ENCODE measurements at regions not wholly inside any gene's neighbourhood (a gene's known extent, or its start where the extent isn't known, plus 50 kb on each side); places are given as distances from the start of the nearest gene placed in this dataset.

- H3K9ac ChIP-seq (ENCODE audit: low read depth in 2 of 2, low read length in 2 of 2): no peak overlapping the region
Measured at GRCh38 chr1:94622757-94623156, 81.2 kb upstream of the F3 start.

GRCh38 chr1:94621802-94622201, 80.2 kb upstream of the F3 start:
- no peaks in the 10 kb centered on the region for H3K27me3 ChIP-seq
- H3K4me1 ChIP-seq: peaks cover 11% of the 10 kb centered on the region
- peak; percentile 16 for DNase-seq
- H3K4me3 ChIP-seq: no peak overlapping the region
- H3K9ac ChIP-seq (ENCODE audit: low read depth in 2 of 2, low read length in 2 of 2): no peak overlapping the region
- H3K9me3 ChIP-seq: no peaks in the 10 kb centered on the region
- H3K27ac ChIP-seq: peak overlapping the region; percentile 8
- intact Hi-C loops (cut with DNase I): no loop called here
- TF ChIP-seq CTCF (IDR thresholded peaks at IDR 0.05): no peak
- H3K36me3 ChIP-seq: no peaks in the 10 kb centered on the region

More at GRCh38 chr1:94622757-94623156, 81.2 kb upstream of the F3 start:
- intact Hi-C loops (cut with DNase I): no loop called here
- Histone ChIP-seq H3K4me3 (no peak overlapping the region), H3K4me1 (peaks cover 7% of the 10 kb centered on the region), H3K27ac (no peak overlapping the region), H3K9me3 (no peaks in the 10 kb centered on the region), H3K36me3 (no peaks in the 10 kb centered on the region), H3K27me3 (no peaks in the 10 kb centered on the region)
- TF ChIP-seq CTCF (IDR thresholded peaks at IDR 0.05): no peak
- peak; percentile 16 for DNase-seq

- peak; percentile 82 for DNase-seq
- H3K9ac ChIP-seq (ENCODE audit: low read depth in 2 of 2, low read length in 2 of 2): no peak overlapping the region
- no peaks in the 10 kb centered on the region for H3K9me3 ChIP-seq
- H3K4me1 ChIP-seq: peaks cover 16% of the 10 kb centered on the region
- H3K27me3 ChIP-seq: no peaks in the 10 kb centered on the region
- intact Hi-C loops (cut with DNase I): no loop called here
- H3K36me3 ChIP-seq: no peaks in the 10 kb centered on the region
- H3K27ac ChIP-seq: peak overlapping the region; percentile 8
- H3K4me3 ChIP-seq: no peak overlapping the region
- TF ChIP-seq CTCF (IDR thresholded peaks at IDR 0.05): no peak
Measured at GRCh38 chr1:94621395-94621794, 79.8 kb upstream of the F3 start.

- no peaks in the 10 kb centered on the region for H3K9me3 ChIP-seq
- H3K4me1 ChIP-seq: peaks cover 17% of the 10 kb centered on the region
- no peak overlapping the region for H3K4me3 ChIP-seq
- intact Hi-C loops (cut with DNase I): no loop called here
- H3K27ac ChIP-seq: peak overlapping the region; percentile 8
- TF ChIP-seq CTCF (IDR thresholded peaks at IDR 0.05): no peak
- DNase-seq: peak; percentile 22
- no peaks in the 10 kb centered on the region for H3K27me3 ChIP-seq
- H3K9ac ChIP-seq (ENCODE audit: low read depth in 2 of 2, low read length in 2 of 2): no peak overlapping the region
- no peaks in the 10 kb centered on the region for H3K36me3 ChIP-seq
Measured at GRCh38 chr1:94620345-94621031, 78.9 kb upstream of the F3 start.

GRCh38 chr1:94619731-94620130, 78.2 kb upstream of the F3 start:
- Histone ChIP-seq H3K9me3 (no peaks in the 10 kb centered on the region), H3K9ac (ENCODE audit: low read depth in 2 of 2, low read length in 2 of 2) (no peak overlapping the region), H3K4me3 (no peak overlapping the region), H3K4me1 (peaks cover 17% of the 10 kb centered on the region), H3K27ac (no peak overlapping the region), H3K36me3 (no peaks in the 10 kb centered on the region), H3K27me3 (no peaks in the 10 kb centered on the region)
- TF ChIP-seq CTCF (IDR thresholded peaks at IDR 0.05): no peak
- DNase-seq: no peak
- intact Hi-C loops (cut with DNase I): no loop called here

Data from colonic mucosa (tissue), 4 donors.